NOMO-1 treated with DMSO at 0.1 percent for 48 hours (cell line): ENCODE measurements at regions not wholly inside any gene's neighbourhood (a gene's known extent, or its start where the extent isn't known, plus 50 kb on each side); places are given as distances from the start of the nearest gene placed in this dataset.

Experiments used
- DNase-seq: peaks from one replicate; lab custom pipeline; 2025; ENCODE audit not compliant: unreplicated experiment; lab: John Stamatoyannopoulos, UW

DNA sequence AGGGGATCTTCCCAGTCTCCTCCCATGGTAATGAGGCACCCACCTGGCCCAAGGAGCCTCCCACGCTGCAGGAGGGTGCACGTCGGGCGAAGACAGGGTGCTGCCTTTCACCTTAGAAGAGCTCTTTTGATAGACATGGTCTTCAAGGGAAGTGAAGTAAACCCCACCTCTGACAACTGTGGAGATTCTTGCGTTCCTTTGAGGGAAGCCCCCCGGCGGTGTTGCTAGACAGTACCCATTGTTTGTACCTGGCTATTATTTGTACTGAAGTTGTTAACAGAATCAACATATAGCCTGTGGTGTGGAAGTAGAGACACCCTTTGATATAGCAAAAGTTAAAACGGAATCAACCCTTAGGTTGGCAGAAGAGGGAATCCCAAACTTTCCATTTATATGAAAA is 648.0 kb downstream of the GALR1 start:
- no peak for DNase-seq

DNA sequence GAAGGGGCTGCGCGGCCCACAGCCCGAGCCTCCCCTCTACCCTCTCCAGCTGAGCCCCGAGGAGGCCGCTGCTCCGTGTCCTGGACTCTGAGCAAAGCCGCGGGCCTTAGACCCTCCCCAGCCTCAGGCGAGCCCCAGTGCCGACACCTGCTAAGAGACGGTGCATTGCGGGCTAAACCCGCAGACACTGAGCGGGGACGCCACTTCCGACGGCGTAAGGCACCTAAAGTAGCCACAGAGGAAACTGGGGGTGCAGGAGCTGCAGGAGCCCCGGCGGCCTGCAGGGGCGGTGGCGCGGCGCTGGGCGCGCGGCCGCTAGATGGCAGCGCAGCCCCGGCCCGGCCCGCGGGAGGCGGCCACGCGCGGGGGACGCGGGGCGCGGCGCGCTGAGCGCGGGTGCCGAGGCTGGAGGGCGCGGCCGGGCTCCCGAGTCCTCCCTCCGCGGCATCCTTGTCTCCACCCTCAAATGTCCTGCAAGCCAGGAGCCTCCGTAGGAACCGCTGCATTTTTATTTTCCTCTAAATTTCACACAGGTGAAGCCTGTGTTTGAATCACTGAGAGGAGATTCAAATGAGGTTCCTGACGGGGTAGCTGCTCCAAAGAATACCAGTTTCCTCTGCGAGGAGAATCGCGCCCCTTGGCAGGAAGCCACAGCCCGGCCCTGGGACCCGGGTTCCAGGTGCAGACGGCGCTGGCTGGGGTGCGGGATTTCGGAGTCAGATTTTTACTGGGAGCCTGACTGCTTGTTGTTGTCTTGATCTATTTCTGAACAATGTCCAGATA is 650.5 kb downstream of the GALR1 start:
- no peak for DNase-seq

DNA sequence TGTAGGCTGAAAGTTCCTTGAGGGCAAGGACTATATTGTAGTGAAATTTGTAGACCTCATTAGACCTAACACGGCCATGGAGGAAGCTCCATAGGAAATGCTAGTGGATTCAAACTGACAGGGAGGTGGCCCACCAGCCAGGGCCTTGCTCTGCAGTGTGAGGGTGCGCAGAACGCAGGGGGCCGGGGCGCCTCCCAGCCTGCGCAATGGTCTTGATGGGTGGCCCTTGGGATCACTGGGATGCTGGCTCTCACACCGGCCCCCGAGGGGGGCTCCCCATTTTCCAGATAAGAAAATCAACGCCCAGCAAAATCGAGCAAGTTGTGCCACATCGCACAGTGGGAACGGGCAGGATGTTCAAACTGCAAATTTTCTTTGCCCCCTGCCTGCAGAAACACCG is 655.4 kb downstream of the GALR1 start:
- DNase-seq, result no peak

DNA sequence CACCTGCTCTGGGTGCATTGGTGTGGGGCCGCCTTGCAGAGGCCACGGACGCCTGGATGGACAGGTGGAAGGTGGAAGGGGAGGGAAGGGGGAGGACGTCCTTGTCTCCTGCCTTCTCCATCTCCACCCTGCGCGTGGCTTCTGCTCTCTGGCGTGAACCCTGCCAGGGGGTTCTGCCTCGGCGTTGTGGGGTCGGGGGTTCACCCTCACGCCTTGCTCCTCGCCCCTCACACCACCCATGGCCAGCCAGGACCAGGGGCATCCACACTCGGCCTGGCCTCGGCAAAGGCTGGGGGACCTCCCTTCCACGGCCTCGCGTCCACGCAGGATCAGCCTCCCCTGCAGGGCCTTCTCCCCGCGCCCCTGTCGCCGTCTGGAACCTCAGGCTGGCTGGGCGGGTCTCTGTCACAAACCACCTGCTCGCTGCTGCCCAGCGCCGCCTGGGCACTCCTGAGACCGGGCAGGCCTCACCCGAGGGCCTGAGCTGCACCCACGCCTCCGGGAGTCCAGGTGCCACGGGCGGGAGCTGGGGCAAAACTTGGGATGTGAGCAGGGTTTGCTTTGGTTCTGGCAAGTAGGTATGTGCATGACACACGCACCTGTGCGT is 655.9 kb downstream of the GALR1 start:
- no peak for DNase-seq

DNA sequence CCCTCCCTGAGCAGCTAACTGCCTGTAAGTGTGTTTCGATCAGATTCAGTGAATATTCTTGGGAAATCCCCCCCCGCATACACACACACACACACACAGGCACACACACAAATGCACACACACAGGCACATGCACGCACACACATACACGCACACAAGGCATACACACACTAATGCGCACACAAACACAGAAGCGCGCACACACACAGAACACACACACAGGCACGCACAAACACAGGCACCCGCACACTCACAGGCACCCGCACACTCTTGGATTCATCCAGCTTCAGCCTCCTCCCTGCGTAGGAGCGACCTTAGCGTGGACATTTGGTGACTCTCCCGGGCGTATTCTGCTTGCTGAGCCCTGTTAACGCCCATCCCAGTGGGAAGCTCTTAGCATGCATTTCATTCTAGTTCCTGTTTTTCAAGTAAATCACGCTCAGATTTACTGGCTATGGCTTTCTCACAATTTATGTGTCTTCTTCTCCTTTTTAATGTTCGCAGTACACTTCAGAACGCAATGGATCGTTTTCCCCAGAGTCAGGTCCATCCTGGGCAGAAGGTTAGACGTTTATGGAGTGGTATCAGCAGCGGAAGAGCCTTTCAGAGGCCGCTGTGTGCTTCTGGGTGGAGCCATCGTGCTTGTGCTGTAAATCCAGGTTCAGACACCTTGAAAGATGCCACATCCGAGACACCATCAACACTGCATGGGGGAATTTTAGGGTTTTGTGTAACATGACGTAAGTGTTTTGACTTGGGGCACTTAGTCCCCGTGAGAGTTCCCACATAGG is 656.6 kb downstream of the GALR1 start:
- no peak for DNase-seq

DNA sequence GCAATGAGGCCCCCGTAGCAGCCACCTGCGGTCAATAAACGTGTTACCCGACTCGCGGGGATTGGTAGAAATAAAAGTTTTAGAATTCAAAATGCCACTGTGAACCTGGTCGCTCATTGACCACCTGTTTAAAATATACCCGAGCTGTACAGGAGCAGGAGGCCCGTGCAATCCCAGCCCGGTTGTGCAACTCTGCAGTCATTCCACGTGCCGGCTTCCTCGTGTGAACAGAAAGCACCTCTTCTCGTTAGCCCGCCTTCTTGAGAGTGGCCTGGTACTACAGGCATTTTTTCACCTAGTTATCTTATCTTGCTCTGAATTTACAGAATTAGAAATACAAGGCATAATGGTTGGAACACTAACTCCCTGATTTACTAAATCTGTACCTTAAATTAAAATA is 660.7 kb downstream of the GALR1 start:
- no peak for DNase-seq

DNA sequence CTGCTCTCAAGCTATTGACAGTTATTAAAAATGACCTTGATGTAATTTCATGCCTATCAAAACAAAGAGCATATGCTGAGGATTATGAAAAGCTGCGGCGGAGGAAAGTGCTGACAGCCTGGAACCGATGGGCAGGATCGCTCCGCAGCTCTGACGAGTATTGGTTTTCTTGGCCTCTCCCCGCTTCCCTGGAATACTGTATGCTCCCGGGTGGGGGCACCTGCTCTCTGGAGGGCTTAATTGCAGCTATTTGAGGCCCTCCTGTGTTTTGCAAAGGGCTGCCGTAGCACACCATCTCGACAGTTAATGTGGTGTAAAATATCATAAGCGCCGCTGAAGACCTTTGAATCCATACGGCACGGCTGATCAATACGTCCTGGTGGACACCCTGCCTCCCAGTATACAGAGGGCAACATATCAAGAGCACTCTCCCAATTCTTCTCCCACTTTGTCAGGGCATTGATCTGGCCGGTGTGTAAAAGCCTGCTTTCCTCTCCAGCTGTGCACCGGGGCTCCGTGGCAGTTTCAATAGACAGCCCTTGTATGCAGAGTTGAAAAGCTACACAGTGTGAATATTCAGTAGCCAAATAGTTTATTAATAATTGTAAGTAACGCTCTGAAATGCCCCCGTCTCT is 662.4 kb downstream of the GALR1 start:
- no peak for DNase-seq

DNA sequence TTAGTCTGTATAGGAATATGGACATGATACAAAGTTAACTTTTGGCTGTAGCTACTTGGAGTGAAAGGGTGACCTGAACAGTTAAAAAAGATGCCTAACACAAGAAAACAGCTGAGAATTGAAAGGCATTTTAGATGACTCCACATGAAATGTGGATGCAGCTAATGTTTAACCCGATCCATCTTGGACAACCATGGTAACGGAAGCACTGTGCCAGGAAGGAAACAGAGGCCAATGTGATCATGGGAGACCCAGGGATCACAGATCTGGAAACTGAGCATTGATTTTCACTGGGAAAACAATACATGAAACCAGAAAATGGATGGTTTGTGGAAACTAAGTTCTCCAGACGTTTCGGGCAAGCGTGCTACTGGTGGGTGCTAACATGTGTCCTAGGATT is 669.1 kb downstream of the GALR1 start:
- no peak for DNase-seq

DNA sequence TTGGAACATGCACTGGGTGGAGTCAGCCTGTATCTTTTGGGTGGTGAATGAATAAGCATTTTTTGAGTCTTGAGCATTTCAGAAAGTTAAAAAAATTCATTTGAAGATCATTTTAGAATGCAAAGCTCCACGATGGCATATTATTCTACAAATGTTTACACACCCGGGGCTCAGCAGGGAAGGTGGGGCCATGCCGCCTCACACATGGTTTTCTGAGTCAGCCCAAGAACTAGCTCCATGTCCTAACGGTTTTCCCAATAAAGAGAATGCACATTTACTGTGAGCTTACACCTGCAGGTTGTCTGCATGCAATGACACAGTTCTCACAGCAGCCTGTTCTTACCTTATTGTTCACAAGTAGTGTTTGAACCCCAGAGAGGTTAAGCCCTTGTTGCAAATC is 670.3 kb downstream of the GALR1 start:
- DNase-seq, result no peak

DNA sequence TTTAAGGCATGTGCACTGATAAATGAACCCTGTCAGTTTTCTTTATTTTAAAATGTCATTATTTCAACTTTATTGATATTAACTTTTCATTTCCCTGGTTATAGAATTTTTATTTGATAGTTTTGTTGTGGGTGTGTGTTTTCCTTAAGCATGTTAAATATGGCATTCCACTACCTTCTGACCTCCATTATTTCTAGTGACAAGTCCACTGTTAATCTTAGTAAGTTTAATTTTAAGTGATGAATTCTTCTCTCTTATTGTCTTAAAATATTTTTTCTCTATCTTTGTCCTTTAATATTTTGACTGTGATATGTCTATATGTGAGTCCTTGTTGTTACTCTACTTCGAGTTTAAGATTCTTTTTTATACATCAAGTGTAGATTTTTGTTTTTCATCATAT is 685.7 kb downstream of the GALR1 start:
- no peak for DNase-seq

DNA sequence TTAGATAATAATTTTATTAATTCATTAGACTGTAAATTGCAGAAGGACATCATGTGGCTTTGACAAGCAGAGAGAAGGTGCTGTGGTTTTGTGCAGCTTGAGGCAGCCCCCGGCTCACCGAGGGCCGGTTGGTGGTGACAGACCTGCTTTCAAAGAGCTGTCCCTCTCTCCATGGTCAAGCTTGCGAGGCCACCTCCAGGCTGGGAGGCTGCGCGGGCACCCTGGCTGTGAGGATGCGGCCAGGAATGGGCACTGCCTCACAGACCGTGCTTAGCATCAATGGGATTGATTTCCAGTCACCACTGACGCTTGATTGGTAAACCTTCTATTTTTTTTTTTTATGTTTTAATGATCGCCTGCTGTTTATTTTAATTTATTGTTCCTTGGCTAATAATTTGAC is 690.9 kb downstream of the GALR1 start:
- DNase-seq, result no peak

DNA sequence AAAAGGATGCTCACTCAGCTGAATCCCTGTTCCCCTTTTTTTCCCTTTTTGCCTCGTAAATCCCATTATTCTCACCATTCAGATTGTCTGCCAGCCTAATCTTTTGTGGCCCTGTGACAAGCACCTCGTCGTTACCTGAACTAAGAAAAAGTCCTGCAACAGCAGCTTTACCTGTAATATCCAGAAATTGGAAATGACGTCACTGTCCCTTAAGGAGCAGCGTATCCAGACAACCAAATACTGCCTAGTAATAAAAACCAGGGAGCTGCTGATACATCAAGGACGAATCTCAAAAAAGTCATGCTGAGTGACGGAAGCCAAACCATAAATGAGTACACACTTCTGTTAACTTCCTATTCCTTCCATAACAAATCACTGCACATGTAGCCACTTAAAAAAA is 694.9 kb downstream of the GALR1 start:
- no peak for DNase-seq

DNA sequence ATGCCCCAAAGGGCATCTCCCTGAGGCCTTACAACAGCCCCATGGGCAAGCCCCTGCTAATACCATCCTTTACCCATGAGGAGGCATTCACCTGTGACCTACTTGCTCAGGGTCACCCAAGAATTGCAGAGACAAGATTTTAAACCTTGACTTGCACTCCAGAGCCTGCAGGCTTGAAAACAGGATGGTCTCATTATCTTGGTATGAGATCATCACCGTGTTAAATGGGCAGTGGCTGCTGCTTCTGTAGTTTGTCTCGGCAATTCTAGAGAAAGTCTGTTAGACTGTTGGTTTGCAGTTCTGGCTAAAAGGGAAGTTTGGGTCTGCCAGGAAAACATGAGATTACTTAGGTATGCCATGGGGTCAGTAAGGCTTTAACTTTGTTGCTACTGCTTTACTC is 698.9 kb downstream of the GALR1 start:
- DNase-seq, result no peak

DNA sequence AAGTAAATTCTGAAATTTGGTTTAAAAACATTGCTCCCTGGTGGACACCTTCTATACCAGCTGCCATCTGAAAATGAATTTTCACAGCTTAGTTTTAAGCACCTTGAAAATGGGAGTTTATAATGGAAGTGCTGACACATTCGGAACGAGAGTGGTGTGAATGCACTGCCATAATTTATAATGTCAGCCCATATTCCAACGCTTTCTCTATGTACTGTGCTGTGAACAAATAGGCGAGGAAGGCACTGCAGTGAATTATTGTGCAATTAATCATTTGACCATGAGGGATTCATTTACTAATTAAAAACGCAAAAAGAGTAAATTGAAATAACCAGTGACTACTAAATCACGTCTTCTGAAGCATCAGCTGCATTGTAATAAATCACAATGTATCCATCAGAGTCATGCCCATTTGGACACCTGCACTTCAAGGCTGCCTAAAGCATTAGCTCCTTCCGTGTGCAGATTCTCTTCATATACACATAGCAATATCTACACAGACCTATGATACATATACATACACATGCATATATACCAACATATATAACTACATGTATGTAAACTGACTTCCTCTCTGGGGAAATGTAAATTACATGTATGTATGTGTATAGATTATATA is 699.8 kb downstream of the GALR1 start:
- DNase-seq, result no peak

DNA sequence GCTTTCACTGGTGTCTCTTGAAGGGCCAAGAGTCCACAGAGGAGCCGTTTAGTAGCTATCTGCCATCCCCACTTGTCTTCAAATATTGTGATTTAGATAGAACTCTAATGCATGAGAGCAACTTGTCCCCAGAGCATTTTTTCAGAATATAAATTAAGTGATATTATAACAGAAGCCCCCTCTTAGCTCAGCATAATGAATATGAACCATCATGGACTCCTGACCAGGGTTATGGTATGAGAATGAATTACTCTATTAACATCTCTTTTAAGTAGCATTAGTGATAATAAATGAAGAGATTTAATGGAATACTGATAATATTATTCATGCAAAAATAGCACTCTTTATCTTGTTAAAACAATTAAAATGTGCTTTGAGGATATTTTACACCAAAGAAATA is 709.6 kb downstream of the GALR1 start:
- no peak for DNase-seq

DNA sequence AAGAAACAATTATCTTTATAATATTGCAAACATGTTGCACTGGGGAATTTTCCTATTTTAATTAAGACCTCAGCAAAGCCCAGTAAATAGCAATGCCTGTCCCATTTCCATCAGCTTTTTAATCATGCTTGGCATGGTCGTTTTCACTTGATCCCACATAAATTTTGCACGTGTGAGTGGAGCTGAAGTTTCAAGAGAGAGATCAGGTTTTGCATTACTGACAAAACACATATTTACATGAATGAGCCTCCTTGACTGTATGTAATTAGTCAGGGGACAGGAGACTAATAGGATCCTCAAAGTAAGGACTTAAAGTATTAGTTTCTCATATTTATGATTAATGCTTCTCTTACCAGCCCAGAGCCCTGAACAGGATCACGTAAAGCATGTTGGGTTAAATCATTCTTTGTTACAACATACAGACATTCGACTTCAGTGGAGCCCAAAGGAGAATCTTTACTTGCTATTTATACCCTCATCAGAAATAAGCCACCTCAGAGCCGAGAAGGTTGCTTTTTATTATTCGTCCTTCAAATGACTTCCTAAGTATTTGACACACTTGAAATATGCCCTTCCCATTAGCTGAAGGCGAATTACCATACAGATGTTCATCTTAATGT is 711.3 kb downstream of the GALR1 start:
- no peak for DNase-seq

DNA sequence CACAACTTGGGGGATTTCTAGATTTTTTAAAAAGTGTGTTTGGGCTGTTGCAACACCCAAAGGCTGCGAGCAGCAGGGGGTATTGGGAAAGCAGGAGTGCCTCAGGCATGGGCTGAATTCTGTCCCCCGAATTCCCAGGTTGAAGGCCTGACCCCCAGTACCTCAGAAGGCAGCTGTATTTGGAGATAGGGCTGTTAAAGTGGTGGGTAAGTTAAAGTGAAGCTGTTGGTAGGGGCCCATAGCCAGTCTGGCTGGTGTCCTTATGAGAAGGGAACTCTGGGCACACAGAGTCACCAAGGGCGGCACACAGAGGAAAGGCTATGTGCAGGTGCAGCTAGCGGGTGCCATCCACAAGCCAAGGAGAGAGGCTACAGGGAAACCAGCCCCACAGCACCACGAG is 717.4 kb downstream of the GALR1 start:
- no peak for DNase-seq

DNA sequence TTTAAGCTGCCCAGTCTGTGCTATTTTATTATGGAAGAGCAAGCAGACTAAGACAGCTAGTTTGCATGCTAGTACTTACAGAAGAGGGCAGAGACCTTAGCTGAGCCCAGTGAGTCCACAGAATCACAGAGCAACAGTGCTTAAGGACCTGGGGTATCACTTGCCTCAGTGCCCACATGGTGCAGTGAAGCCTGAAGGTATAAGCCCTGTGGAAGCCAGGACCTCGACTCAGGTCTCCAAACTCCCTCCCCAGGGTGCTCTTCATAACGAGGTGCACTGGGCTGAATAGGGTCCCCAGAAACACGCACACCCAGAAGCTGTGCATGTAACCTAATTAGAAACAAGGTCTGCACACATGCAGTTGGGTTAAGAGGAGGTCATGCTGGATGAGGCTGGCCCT is 718.1 kb downstream of the GALR1 start:
- DNase-seq, result no peak

DNA sequence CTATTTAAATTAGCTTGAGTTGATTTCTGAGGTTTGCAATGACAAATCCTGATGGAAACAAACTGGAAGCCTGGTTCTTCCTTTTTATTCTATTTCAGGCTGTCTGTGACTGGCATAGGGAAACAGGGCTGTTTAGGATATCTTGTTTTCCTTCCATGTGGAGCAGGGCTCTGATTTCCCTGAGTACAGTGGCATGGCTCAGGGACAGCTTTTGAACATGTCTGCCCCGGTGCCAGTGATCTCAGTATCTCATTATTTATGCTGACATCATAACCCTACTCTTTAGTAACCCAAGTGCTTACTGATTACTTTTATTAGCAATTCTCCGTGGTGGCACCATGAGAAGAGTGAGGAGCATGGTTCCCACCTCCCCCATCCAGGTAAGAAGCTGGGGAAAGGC is 720.3 kb downstream of the GALR1 start:
- no peak for DNase-seq

DNA sequence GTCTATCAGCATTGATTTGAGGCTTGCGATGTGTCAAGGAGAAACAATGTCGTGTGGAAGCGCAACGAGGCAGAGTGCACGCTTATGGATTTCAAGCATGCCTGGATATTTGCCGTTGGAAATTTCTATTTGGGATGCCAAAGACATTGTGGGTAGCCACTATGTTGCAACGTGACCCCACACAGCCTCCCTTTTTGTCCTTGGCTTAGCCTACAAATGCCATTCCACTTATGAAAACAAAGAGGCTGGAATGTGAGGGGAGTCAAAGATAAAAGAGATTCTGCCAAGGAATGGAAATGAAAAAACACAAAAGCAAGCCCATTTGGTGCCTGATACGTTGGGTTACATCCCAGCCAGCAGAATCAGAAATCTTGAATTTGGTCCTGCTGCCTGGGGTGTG is 721.2 kb downstream of the GALR1 start:
- no peak for DNase-seq

DNA sequence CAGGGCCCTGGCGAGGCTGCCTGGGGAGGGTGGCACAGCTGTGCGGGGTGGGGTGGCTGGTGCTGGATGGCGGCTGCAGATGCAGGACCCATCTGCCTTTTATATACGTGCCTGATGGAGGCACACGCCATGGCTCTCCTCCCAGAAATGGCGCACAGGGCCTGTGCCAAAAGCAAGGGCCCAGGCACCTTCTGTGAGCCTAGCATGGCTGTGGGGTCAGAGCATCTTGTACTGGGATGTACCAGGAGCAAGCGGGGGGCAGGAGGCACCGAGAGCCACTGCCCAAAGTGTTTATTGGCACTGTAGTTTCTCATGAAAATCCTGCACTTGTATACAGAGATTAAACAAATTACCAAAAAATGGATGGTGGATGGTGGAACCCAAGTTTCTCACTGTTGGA is 724.1 kb downstream of the GALR1 start:
- no peak for DNase-seq
